Activated T-helper 1 cell treated with anti-CD3 and anti-CD28 coated beads, Interleukin-2, amount 50 U/mL, for 16 hours (primary cell): ENCODE measurements at regions not wholly inside any gene's neighbourhood (a gene's known extent, or its start where the extent isn't known, plus 50 kb on each side); places are given as distances from the start of the nearest gene placed in this dataset.
"Not testable (repeated sequence)": the region's sequence is repeated elsewhere in the genome, so short reads cannot be mapped to it uniquely, and the experiment has no call there.

Experiments used
- DNase-seq, 2 donors: peaks; one replicate each; pipeline ENCODE4 v3.0.0-alpha.2; 2020; ENCODE audit warnings: low read depth in 1 of 2, low spot score in 1 of 2

DNA sequence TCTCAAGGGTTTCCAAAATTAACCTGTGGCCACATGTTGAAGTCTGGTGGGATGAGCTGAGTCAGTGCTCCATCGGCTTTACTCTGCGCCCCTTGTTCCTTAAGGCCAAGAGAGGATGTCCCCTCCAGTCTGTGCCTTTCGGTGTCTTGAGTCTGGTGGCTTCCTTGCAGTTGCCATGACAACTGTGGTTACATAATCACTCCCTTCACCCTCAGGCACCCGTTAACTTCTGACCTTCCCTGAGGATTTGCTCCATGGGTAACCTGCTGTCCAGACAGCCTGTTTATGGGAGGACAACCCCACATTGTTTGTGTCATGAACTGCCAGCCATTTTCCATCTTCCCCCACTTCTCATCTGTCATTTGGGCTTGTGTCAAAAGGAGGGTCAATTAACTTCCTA, 401.1 kb upstream of the LCORL start:
- no peak for DNase-seq

DNA sequence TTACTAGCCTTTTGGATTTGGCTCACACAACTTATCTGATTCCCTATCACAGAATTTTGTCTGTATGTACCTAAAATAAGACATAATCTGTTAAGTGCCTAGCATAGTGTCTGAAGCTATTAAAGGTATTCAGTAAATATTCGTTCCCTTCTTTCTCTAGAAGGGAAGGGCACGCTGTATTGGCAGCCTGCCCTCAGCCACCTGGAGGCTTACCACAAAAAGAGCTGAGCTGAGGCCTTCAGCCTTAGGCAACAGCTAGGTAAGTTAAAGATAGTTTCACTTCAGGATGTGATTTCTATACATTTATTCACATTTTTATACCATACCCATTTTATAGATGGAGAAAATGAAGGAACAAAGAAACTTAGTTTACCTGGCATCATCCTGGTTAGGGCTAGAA, 400.0 kb upstream of the LCORL start:
- DNase-seq, result no peak

DNA sequence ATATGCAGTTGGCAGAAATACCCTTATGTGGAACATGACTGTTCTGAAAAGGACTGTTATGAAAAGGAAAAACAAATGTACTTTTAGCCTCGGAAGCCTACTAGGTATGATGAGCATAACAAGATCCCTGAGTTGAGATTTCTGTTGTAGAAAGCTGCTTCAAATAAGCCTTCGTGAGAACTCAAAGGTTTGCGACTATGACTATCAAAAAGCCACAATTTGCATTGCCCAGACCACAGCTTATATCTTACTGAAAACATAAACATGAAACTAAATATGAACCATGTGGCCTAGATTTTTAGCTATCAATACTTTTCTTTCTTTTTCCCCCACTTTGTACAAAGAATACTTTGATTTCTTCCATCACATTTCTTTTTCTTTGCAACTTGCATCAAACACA, 398.2 kb upstream of the LCORL start:
- DNase-seq, result no peak

DNA sequence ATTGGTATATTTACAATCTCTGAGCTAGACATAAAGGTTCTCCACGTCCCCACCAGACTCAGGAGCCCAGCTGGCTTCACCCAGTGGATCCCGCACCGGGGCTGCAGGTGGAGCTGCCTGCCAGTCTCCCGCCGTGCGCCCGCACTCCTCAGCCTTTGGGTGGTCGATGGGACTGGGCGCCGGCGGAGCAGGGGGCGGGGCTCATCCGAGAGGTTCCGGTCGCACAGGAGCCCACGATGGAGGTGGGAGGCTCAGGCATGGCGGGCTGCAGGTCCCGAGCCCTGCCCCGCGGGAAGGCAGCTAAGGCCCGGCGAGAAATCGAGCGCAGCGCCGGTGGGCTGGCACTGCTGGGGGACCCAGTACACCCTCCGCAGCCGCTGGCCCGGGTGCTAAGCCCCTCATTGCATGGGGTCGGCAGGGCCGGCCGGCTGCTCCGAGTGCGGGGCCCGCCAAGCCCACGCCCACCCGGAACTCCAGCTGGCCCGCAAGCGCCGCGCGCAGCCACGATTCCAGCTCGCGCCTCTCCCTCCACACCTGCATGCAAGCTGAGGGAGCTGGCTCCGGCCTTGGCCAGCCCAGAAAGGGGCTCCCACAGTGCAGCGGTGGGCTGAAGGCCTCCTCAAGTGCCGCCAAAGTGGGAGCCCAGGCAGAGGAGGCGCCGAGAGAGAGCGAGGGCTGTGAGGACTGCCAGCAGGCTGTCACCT, 396.8 kb upstream of the LCORL start:
- DNase-seq, result not testable (repeated sequence)

DNA sequence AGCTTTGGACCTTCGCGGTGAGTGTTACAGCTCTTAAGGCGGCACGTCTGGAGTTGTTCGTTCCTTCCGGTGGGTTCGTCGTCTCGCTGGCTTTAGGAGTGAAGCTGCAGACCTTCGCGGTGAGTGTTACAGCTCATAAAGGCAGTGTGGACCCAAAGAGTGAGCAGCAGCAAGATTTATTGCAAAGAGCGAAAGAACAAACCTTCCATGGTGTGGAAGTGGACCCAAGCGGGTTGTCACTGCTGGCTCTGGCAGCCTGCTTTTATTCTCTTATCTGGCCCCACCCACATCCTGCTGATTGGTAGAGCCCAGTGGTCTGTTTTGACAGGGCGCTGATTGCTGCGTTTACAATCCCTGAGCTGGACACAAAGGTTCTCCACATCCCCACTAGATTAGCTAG, 396.1 kb upstream of the LCORL start:
- DNase-seq, result not testable (repeated sequence)

DNA sequence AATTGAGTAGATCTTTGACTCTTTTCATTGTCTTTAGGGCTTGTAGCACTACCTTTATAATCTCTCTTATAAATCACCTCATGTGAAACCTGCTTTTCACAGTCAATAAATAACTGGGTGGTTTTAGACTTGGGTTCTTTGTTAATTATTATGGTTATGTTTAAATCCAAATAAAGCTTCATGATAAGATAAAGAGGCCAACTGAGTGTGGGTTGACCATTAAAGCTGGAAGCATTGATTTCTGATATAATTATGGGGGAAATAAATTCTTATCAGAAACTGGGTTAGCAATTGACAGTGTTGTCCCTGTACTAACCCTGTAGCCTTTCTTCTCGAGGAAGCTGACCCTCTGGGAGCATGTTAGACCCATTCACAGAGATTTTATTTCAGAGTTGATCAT, 384.7 kb upstream of the LCORL start:
- no peak for DNase-seq

DNA sequence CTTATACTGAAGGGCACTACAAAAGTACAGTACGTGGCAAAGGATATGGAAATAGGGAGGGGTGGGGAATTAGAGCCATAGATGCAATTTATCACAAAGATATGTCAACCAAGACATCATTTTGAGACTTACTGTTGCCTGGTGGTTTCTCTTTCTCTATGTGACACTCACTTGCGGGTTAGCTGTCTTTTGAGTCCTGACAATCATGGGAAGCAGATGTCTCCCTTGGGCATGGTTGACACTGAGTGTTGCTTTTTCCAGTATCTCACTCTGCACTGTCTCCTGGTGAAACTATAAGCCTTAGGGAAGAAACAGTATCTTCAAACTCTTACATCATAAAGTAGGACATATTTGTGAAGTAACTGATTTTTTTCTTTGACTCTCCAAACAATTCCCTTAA, 383.5 kb upstream of the LCORL start:
- no peak for DNase-seq

DNA sequence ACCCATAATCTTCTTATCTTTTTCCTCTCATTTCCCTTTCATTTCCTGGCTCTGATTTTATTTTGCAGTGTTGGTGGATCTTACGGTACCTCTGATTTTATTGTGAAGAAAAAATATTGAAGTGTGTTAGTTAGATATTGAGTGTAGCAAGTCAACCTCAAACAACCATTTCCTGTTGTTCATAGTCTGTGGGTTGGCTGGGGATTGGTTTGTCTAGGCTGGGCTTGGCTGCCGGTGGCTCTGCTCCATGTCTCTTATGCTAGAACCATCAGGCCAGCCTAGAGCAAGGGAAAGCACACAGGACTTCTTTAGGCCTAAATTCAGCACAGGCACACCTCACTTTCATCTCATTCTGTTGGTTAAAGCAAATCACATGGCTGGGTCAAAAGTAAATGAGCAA, 383.1 kb upstream of the LCORL start:
- DNase-seq, result no peak

DNA sequence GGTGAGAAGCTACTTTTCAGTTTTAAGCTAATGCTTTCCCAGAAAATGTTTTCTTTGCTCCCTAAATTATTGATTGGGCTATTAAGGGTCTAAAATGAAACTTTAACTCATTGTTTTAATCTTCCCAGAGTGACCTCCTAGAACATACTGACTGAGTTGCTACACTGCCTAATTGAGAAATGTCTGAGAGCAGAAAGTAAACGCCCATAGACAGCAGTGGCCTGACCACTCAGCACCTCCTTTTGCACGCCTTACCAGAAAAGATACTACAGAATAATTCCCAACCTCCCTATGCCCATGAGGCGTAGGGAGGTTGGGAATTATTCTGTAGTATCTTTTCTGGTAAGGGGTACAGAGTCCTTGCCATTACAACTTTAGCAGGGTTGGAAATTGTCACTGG, 381.8 kb upstream of the LCORL start:
- no peak for DNase-seq

DNA sequence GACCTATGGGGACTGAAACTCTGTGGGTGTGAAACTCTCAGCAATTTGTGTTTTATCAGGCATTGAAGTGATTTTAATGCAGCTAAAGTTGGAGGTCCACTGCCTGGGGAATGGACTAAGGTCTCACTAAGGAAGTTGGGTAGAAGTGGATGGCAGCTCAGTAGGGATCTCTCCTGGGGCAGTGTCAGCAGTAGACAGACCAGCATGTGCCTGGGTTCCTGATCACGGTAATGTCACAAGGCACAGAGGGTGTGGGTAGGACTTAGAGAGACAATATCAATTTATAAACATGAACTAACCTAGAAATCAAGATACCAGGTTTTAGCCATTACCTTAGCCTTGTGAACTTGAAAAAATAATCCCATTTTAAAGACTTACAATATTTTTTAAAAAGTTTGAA, 380.3 kb upstream of the LCORL start:
- no peak for DNase-seq

DNA sequence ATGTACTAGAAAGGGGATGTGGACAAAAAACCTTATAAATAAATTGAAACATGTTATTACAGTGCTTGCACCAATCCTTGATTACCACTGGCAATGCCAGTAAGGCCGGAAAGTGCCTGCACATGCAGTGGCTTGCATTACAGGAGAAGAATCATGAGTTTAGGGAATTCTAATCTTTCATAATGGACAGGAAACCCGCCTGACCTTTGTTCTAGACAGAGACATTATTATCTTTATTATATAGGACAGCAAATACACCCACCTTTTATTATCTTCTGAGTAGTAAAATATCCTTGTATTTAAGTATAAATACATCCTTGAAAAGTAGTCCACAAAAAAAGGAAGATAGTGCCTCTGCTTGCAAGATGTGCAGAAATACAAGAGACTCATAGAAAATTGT, 379.9 kb upstream of the LCORL start:
- DNase-seq, result no peak

DNA sequence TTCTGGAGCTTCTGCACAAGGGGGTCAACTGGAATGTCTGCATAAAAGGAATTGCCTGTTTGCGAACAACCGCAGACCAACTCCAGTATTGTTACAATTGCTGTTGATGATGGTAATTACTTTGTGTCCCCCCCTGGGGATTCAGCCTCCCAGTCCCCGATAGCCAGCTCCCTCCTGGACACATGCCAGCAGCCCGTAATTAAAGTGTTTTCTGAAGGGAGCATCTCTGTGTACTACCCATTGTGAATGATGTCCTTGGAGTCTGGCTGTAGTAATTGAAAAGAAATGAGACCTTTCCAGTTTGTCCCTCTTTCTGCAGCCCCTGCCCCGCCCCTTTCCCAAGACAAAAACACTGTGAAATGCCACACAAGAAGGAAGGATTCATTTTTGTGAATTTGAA, 377.1 kb upstream of the LCORL start:
- DNase-seq, result no peak

DNA sequence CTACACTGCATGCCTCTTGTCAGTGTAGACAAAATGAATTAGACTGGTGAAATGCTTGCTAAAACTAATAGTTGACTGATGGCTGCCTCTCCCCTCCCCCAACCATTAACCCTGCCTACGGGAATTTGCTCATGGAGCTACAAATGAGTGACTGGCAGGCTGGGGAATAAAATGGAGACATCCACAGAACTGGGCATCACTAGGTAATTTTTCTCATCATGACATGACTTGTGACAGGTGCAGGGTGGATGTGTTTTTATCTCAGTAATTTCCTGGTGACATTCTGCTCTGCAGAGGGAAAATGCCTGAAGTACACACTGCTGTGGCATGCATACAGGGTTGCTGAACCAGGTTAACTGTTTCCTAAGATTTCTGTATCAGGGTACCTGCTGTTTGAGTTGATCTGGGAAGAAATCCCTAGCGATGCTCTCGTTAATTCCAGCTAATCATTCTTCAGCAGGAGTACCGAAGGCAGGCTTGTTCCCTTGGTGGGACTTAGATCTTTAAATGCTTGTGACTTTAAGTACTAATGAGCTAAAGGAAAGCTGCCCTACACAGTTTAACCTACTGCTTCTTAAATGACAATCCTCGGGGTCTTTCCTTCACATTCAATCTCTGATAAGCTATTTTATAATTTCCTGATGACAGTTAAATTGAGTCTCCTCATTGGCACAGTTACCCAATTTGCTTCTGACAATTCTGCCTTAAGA, 376.3 kb upstream of the LCORL start:
- DNase-seq, result no peak

DNA sequence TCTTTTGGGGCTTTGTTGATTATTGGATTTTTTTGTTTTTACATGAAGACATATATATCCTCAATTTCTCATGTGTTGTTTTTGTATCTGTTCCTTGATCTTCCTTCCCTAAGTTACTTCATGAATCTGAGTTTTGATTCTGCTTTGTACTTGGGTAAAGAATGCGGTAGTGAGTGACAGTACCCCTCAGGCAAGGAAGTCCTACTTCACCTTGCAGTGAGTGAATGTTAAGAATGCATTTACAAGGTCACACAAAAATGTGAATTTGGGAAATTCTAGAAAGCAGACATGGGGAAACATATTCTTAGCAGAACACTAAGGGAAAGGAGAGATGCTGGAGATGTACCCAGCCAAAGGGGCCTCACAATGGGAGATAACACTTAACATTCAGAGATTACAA, 373.1 kb upstream of the LCORL start:
- DNase-seq, result no peak

DNA sequence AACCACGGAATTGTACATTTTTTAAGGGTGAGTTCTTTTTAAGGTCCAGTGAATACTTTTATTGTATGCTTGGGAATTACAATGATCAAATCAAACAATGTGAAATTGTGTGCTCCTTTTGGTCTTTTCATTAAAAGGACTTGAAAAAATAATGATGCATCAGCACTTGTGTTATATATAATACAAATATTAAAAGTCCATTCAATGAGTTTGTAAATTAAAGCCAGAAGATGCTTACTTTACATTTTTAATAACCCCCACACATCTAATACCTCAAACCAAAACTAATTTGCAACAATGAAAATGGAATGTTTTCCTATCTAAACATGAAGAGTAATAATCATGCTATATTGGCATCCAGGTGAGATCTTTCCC, 369.8 kb upstream of the LCORL start:
- no peak for DNase-seq

DNA sequence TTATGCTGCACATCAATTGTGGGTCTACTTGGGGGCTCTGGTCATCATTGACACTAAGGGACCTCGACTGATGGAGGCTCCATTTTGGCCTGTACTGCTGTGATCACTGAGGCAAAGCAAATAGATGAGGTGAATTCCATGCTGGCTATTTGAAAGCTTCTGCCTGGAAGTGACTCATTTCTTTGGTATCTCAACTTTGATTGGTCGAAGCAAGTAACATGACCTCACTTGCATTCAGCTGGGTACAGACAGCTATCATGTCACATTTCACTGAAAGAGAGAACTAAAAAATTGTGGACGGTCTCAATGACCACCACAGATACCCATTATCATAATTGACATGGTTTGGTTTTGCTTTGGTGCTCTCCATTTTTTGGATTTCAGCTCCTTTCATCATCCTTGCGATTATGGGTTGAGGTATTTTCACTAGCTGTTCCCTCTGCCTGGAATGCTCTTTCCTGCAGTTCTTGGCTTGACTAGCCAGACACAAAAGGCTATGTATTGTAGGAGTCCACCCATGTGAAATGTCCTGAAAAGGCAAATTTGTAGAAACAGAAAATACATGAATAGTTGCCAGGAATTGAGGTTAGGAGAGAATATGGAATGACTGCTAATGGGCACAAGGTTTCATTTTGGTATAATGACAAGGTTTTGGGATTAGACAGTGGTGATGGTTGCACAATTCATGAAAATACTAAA, 369.2 kb upstream of the LCORL start:
- DNase-seq, result no peak

DNA sequence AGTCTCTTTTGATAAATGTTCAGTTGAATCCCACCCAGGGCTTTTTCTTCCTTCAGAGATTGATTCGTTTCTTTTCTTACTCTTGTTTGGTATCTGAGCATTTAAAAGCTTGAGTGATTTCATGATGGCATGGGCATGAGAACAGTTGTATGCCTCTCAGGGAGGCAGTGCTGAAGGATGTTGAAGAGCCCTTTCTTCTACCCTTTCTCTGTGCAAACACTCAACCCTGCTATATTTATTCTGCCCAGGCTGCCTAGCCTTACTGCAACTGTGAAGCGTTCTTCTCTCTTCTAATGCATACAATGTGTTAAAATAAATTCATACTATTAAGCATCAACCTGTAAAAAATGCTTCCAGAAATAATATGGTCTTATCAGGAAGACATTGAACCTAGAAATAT, 367.6 kb upstream of the LCORL start:
- no peak for DNase-seq

DNA sequence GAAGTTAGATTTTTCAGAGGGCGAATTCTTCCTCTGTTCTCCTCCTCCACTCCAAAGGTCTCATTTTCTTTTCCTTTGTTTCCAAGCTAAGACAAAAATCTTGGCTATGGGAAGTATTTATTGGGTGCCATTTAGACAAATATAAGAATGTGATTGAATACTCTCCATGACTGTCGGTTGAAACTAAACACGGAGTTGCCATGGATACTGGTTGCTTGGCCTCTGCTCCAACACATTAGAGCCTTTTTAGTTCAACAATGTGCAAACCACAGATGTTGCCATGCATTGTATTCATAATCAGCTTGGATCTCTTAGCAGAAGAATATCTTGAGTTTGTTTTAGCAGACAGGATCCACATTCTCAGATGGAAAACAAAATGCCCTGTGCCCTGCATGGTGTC, 366.5 kb upstream of the LCORL start:
- DNase-seq, result no peak

DNA sequence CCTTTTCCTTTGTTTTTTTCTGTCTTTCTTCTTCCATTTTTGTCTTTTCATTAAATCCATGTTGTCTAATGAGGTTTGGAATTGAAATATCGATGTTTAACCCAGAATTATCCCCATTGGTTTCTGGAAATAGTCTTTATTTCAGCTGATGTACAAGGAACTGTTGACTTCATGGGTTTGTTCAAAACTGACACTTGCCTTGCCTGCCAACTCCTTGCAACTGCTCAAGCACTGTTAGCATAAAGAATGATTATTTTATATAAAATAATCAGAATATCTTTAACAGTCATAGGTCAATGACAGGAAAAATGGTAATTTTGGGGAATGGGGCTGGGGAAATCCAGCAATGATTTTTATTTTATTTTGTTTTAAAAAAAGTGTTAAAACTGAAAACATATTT, 359.6 kb upstream of the LCORL start:
- DNase-seq, result no peak

DNA sequence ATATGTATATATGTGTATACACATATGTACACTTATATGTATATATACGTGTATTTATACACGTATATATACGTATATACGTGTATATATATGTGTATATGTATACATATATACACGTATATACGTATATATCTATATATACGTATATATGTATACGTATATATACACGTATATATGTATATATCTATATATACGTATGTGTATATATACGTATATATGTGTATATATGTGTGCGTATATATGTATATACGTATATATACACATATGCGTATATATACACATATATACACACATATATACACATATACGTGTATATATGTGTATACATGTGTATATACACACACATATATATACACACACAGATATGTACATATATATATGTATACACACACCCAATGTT, 348.0 kb upstream of the LCORL start:
- no peak for DNase-seq

DNA sequence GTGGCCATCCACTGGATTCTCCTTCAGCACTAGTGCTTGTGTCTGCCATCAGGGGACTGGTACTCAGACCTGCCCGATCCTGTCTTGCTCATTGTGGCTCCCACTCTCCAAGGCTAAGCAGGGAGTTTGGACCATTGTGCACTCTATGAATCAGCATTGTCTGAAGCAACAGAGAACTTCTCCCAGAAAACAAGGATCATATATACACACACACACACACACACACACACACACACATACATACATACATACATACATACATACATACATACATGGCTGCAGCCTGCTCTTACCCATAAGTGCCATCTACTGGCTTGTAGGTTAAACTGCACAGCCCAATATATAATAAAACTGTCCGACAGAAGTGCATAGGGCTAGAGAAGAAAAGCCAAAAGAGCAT, 345.3 kb upstream of the LCORL start:
- DNase-seq, result no peak

DNA sequence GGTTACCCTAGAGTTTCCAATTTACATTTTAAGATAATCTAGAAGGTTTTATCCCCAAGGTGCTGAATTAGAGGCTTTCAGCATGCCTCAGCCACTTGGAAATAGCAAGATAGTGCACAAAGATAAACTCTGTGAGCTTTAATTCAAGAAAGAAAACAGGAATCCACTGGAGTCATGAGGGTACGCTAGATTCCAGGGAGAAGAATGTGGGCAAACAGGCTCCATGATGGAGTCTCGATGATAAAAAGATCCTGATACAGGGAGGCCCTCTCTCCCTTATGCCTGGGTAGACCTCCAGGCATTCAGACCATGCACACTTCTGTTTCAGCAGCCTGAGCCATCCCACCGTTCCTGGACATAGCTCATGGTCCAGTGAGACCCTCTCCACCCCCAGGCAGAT, 344.6 kb upstream of the LCORL start:
- no peak for DNase-seq

DNA sequence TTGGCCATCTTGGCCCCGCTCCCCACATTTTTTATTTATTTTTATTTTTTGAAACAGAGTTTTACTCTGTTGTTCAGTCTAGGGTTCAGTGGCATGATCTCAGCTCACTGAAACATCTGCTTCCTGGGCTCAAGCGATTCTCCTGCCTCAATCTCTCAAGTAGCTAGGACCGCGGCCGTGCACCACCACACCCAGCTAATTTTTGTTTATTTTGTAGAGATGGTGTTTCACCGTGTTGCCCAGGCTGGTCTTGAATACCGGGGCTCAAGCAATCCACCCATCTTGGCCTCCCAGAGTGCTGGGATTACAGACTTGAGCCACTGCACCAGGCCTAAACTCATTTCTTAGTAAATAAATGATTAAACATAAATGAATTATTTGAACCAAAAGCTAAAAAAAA, 322.0 kb upstream of the LCORL start:
- DNase-seq, result no peak
